Thymus (tissue), 11 donors: ENCODE measurements at regions not wholly inside any gene's neighbourhood (a gene's known extent, or its start where the extent isn't known, plus 50 kb on each side); places are given as distances from the start of the nearest gene placed in this dataset.

Experiments
- DNase-seq, 9 donors: peaks; one replicate each; pipeline ENCODE4 v3.0.0-alpha.2; 2013; ENCODE audit warnings: low spot score in 9 of 9, low read depth in 6 of 9, missing footprints in 1 of 9
- H3K27ac ChIP-seq, 2 donors: one replicate each; pipeline ENCODE4 v1.5.1; 2013; ENCODE audit warnings: control low read depth in 1 of 2, low read depth in 1 of 2, low read length in 1 of 2, mild to moderate bottlenecking in 1 of 2, moderate library complexity in 1 of 2
- H3K27me3 ChIP-seq, 2 donors: one replicate each; pipeline ENCODE4 v1.5.1; 2013; ENCODE audit warnings: low read length in 1 of 2; ENCODE audit not compliant: control insufficient read depth in 2 of 2, insufficient read depth in 1 of 2
- H3K36me3 ChIP-seq, 2 donors: one replicate each; pipeline ENCODE4 v1.5.1; 2013; ENCODE audit warnings: low read length in 1 of 2, mild to moderate bottlenecking in 1 of 2, moderate library complexity in 1 of 2; ENCODE audit not compliant: control insufficient read depth in 2 of 2, insufficient read depth in 2 of 2
- H3K4me1 ChIP-seq, 2 donors: one replicate each; pipeline ENCODE4 v1.5.1; 2013; ENCODE audit warnings: low read length in 2 of 2; ENCODE audit not compliant: control insufficient read depth in 2 of 2, insufficient read depth in 2 of 2
- H3K4me3 ChIP-seq, 2 donors: one replicate each; pipeline ENCODE4 v1.5.1; 2013; ENCODE audit warnings: low read length in 2 of 2, control low read depth in 1 of 2, mild to moderate bottlenecking in 1 of 2
- H3K9me3 ChIP-seq, 2 donors: one replicate each; pipeline ENCODE4 v1.5.1; 2013; ENCODE audit warnings: low read length in 1 of 2, mild to moderate bottlenecking in 1 of 2; ENCODE audit not compliant: control insufficient read depth in 2 of 2, insufficient read depth in 1 of 2
- WGBS: extraction: QIAGEN DNeasy Blood & Tissue Kit; methylation state at CpG from one replicate; pipeline ENCODE4 v1.1.7; 2013; 5-methylcytosine and 5-hydroxymethylcytosine counted together
- donor health status: healthy.

DNA sequence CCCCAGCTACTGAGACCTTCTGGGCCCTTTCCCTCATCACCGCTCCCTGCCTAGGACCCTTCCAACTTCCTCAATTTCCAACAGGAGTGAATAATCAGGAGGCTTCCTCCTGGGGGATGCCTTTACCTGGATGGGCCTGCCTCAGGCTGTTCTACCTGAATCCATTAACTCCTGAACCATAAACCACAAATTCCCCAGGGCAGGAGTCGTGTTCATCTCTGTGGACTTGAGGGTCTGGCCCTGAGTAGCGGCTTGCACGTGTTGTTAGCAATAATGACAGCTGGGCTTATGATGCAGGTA is 105.1 kb upstream of the GPR26 start:
- DNase-seq: no peak
- no peaks in the 10 kb centered on the region for H3K36me3 ChIP-seq
- peaks cover 0 to 8% of the 10 kb centered on the region in 2 donors for H3K27me3 ChIP-seq
- WGBS: 83% methylated on average over 4 of the region's 4 CpGs
- no peaks in the 10 kb centered on the region for H3K9me3 ChIP-seq
- no peak overlapping the region for H3K27ac ChIP-seq
- no peaks in the 10 kb centered on the region for H3K4me1 ChIP-seq
- H3K4me3 ChIP-seq: no peak overlapping the region

DNA sequence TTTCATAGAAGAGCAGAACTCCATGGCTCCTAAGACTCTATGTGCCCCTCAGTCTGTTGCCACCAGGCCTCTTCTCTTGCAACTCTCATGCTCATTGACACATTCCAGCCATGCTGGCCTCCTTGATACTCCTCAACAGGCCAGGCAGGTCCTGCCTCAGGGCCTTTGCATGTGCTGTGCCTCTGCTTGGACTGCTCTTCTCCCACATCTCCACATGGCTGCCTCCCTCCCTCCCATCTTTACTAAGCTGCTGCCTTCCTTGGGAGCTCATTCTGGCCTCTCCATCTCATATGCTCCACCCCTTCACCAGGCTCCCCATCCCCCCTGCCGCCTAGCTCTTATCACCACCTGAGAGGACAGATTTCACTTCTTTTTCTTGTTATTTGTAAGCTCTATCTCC is 103.8 kb upstream of the GPR26 start:
- Histone ChIP-seq H3K4me3 (no peak overlapping the region), H3K27ac (no peak overlapping the region), H3K27me3 (peaks cover 0 to 6% of the 10 kb centered on the region in 2 donors), H3K4me1 (no peaks in the 10 kb centered on the region), H3K36me3 (no peaks in the 10 kb centered on the region), H3K9me3 (no peaks in the 10 kb centered on the region)
- WGBS: 87% methylated on average over 1 of the region's 1 CpG
- DNase-seq: no peak

DNA sequence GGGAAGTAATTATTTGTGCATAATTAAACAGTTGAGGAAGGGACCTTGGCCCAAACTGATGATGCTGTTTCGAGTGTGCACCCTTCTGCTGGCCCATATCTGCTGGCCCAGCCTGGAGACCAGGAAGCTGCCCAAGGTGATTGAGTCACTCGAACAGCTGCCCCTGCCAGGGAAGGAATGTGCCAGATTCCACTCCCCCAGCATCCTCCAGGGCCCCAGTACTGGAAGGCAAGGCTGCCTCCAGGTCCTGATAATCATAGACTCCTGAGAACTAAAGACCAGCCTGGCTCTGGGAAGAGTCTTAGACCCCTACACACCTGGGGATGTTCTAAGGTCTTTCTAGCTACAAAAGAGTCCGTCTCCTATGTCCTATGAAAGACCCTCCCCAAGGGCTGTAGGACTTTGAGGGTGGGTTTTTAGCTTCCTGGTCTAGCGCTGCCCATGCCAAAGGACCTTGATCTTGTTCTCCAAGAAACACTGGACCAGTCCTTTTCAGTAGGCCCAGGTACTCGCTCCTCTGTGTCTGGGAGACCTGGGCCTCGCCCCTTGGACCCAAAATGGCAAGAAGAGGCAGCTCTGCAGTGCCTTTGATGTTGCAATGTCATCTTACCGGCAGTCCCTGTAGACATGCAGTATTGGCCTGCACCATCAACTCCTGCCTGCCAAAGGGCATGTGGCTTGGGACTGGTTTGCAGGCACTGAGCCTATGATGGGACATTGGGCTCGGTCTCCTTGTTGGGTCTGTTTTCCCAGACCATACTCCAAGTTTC is 103.2 kb upstream of the GPR26 start:
- no peak overlapping the region for H3K4me3 ChIP-seq
- no peaks in the 10 kb centered on the region for H3K4me1 ChIP-seq
- 79% methylated on average over 8 of the region's 8 CpGs for WGBS
- DNase-seq: no peak
- no peaks in the 10 kb centered on the region for H3K9me3 ChIP-seq
- no peaks in the 10 kb centered on the region for H3K36me3 ChIP-seq
- peaks cover 0 to 6% of the 10 kb centered on the region in 2 donors for H3K27me3 ChIP-seq
- no peak overlapping the region for H3K27ac ChIP-seq

DNA sequence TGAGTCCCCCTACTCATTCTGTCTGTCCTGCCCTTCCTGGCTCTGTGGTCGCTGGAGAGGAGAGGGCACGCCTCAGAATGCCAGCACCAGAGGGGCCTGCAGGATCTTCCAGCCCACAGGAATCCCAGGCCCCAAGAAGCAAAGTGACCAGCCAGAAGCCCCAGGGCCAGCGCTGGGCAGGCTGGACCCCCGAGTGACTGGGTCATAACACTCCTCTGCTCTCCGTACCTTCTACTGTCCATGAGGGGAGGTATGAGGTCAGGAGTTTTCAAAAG is 102.6 kb upstream of the GPR26 start:
- H3K36me3 ChIP-seq: no peaks in the 10 kb centered on the region
- peaks cover 0 to 6% of the 10 kb centered on the region in 2 donors for H3K27me3 ChIP-seq
- no peak for DNase-seq
- no peaks in the 10 kb centered on the region for H3K4me1 ChIP-seq
- H3K4me3 ChIP-seq: no peak overlapping the region
- 97% methylated on average over 5 of the region's 5 CpGs for WGBS
- no peaks in the 10 kb centered on the region for H3K9me3 ChIP-seq
- H3K27ac ChIP-seq: no peak overlapping the region

DNA sequence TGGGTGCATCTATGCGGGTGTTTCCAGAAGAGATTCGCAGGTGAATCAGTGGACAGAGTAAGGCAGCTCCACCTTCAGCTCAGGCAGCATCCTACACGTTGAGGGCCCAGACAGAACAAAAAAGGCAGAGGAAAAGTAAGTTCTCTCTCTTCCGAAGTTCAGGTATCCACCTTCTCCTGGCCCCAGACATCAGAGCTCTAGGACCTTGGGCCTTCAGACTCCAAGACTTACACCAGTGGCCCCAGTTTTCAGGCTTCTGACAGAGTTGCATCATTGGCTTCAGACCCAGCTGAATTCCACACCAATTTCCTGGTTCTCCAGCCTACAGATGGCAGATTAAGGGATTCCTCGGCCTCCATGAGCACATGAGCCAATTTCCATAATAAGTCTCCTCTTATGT is 102.2 kb upstream of the GPR26 start:
- no peak for DNase-seq
- Histone ChIP-seq H3K27me3 (peaks cover 0 to 2% of the 10 kb centered on the region in 2 donors), H3K36me3 (no peaks in the 10 kb centered on the region), H3K9me3 (no peaks in the 10 kb centered on the region), H3K27ac (no peak overlapping the region), H3K4me3 (no peak overlapping the region), H3K4me1 (no peaks in the 10 kb centered on the region)
- WGBS: 82% methylated on average over 5 of the region's 5 CpGs

DNA sequence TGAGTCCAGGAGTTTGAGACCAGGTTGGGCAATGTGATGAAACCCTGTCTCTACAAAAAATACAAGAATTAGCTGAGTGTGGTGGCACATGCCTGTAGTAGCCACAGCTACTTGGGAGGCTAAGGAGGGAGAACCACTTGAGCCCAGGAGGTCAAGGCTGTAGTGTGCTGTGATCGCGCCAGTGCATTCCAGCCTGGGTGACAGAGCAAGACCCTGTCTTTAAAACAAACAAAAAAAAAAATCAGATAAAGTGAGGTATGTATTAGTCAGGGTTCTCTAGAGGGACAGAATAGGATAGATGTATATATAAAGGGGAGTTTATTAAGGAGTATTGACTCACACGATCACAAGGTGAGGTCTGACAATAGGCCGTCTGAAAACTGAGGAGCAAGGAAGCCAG is 101.5 kb upstream of the GPR26 start:
- Histone ChIP-seq H3K4me1 (no peaks in the 10 kb centered on the region), H3K36me3 (no peaks in the 10 kb centered on the region), H3K4me3 (no peak overlapping the region), H3K9me3 (no peaks in the 10 kb centered on the region), H3K27ac (no peak overlapping the region), H3K27me3 (no peaks in the 10 kb centered on the region)
- DNase-seq: no peak
- 96% methylated on average over 4 of the region's 4 CpGs for WGBS

DNA sequence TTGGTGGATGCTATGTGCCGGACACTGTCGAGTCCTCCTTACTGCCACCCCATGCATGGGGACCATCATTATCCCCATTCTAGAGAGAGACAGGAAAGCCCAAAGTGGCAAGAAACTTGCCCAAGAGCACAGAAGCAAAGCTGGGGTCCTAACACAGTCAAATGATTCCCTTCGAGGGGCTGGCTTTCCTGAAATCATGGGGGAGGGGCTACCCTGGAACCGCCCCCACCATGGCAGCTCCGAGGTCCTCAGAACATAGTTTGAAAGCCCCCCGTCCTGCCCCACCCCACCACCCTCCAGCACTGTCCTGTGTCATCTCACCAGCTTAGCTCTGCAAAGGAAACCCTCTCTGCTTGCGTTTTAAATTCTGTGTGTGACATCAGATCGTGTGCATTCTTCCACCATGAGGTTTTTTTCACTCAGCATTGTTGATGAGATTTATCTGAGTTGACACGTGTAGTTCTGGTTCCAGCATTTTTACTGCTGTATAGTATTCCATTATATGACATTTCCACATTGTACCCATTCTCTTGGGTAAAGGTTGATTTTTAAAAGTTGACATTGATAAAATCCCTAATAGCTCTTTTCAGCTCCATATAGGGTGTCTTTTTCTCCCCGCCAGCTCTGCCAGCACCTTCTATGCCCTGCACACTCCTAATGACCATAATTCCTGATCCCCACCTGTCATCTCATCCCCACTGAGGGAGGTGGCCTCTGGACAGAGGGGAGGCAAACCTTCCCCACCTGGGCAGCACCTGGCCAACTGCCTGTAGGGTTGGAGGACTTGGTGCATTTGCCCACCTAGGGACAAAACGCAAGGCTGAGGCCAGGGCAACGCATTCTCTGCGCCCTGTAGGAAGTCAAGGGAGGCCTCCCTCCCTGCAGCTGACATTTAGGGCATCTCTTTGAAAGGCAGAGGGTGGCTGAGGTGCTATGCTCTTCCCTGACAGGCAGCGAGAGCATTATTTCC is 100.2 kb upstream of the GPR26 start:
- H3K27me3 ChIP-seq: peaks cover 0 to 1% of the 10 kb centered on the region in 2 donors
- peaks cover 0 to 2% of the 10 kb centered on the region in 2 donors for H3K4me1 ChIP-seq
- no peak for DNase-seq
- H3K9me3 ChIP-seq: no peaks in the 10 kb centered on the region
- no peaks in the 10 kb centered on the region for H3K36me3 ChIP-seq
- H3K4me3 ChIP-seq: no peak overlapping the region
- H3K27ac ChIP-seq: no peak overlapping the region
- WGBS: 88% methylated on average over 14 of the region's 14 CpGs

DNA sequence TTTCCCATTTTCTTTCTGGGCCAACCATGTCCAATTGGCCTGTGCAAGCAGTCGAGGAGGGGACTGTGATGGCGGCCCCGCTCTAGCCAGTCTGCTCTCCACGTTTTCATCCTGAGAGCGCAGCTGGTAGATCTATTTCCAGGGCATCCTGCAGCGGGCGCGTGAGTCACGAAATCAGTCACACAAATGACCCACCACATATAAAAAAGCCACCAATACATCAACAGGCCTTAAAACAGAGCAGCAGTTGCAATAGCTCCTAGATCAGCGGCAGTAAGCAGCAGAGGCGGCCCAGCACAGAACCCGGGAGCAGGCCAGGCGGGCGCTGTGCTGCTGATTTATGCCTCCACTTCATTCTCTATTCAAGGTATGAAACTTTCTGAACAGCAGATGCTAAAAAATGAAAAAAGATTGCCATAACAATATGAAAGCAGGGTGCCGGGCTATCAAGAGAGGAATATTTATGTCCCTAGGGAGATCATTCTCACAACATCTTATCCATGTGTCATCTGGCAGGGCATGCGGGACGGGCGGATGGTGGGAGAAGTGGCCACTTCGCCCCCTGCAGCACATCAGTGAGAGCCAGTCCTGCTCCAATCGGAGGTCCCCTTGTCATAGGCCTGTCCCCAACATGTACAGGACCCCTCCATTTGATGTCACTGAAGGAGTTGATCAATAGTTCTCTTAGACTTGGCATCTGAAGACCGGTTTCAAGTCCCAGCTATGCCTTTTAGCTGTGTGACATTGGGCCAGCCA is 98.0 kb upstream of the GPR26 start:
- Histone ChIP-seq H3K27ac (no peak overlapping the region), H3K4me1 (peaks cover 0 to 2% of the 10 kb centered on the region in 2 donors), H3K4me3 (no peak overlapping the region), H3K9me3 (no peaks in the 10 kb centered on the region), H3K36me3 (no peaks in the 10 kb centered on the region), H3K27me3 (peaks cover 0 to 5% of the 10 kb centered on the region in 2 donors)
- no peak for DNase-seq
- 94% methylated on average over 21 of the region's 21 CpGs for WGBS

DNA sequence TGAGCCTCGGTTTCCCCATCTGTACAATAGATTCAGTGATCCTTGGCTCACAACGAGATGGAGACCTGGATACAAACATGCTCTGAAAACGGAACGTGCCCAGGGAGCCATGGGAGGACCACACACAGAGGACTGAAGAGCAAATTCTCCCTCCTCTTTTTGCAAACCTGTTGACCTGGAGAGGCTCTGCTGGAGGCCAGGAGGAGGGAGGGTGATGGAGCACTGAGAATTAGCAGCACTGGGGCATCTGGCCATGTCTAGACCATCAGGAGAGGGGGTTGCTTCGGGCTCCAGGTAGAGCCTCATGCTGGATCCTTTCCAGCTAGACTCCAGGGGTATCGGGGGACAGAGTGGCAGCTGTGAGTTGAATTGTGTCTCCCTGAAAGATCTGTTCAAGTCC is 97.4 kb upstream of the GPR26 start:
- peaks cover 0 to 5% of the 10 kb centered on the region in 2 donors for H3K27me3 ChIP-seq
- 85% methylated on average over 6 of the region's 6 CpGs for WGBS

More for the DNA sequence above, 97.4 kb upstream of the GPR26 start:
- no peak for DNase-seq
- H3K36me3 ChIP-seq: no peaks in the 10 kb centered on the region
- H3K9me3 ChIP-seq: no peaks in the 10 kb centered on the region
- no peak overlapping the region for H3K4me3 ChIP-seq
- H3K27ac ChIP-seq: no peak overlapping the region
- H3K4me1 ChIP-seq: peaks cover 0 to 2% of the 10 kb centered on the region in 2 donors
